Activated B cell treated with CpG ODN at 0.5 μM for 24 hours (primary cell): ENCODE measurements at regions not wholly inside any gene's neighbourhood (a gene's known extent, or its start where the extent isn't known, plus 50 kb on each side); places are given as distances from the start of the nearest gene placed in this dataset.

Experiments
- ATAC-seq: fragments of 200-7000 bp; cut with Tn5 transposase; one replicate; pipeline ENCODE4 v1.10.0; 2021; ENCODE audit warnings: low read depth, mild to moderate bottlenecking, moderate library complexity
- CTCF ChIA-PET: fragments of 350-600 bp; sonication (Branson Sonifier 250); formaldehyde crosslinking; loops from one replicate; lab custom pipeline; 2021; ENCODE audit warnings: antibody characterized with exemption; lab: Charles Lee
- POLR2A ChIA-PET: fragments of 350-600 bp; sonication (Branson Sonifier 250); formaldehyde crosslinking; loops from one replicate; lab custom pipeline; 2021; ENCODE audit warnings: antibody characterized with exemption; lab: Charles Lee
- DNase-seq: peaks from one replicate; pipeline ENCODE4 v3.0.0; 2022
- H3K27ac Mint-ChIP-seq: one replicate; pipeline ENCODE4 v1.8.0; 2020; ENCODE audit warnings: mixed read lengths
- H3K27me3 Mint-ChIP-seq: one replicate; pipeline ENCODE4 v1.8.0; 2021; ENCODE audit warnings: mixed read lengths
- H3K36me3 Mint-ChIP-seq: one replicate; pipeline ENCODE4 v1.8.0; 2021; ENCODE audit warnings: low read depth, mixed read lengths
- H3K4me1 Mint-ChIP-seq: one replicate; pipeline ENCODE4 v1.8.0; 2021; ENCODE audit warnings: mixed read lengths
- H3K4me3 Mint-ChIP-seq: one replicate; pipeline ENCODE4 v1.8.0; 2020; ENCODE audit warnings: mild to moderate bottlenecking, mixed read lengths
- H3K9me3 Mint-ChIP-seq: one replicate; pipeline ENCODE4 v1.8.0; 2020; ENCODE audit warnings: mixed read lengths
- intact Hi-C: fragments of 100-400 bp; cut with micrococcal nuclease; formaldehyde crosslinking; loops from one replicate; pipeline ENCODE4 v1.15.1; 2024
- TF ChIP-seq, protein P1 (sequence below): fragments of 200-600 bp; IDR thresholded peaks from one replicate; pipeline ENCODE4 v1.8.0; 2022; ENCODE audit warnings: antibody characterized with exemption, mild to moderate bottlenecking

DNA sequence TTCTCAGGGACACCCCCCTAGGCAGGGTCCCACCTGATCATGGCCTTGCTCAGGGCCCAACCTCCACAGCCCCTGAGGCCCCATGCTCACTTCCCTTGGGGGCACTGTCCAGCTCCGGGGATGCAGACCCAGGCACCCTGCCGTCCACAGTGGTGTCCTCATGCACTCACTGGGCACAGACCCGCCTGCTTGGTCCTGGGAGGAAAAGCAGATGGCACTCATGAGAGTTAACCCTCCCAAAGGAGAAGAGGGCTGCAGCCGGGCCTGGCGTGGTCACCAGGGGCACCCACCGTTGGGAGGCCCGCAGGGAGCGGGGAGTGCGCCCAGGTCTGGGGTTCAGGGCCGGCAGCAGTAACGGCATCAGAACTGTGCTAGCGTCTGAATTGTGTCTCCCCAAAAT lies 1270.9 kb downstream of the BRD1 start:
- no peaks in the 10 kb centered on the region for H3K4me1 Mint-ChIP-seq
- no peak overlapping the region for H3K27ac Mint-ChIP-seq
- DNase-seq (no peak), ATAC-seq (no peak)
- CTCF ChIA-PET = no interaction called here
- POLR2A ChIA-PET = no interaction called here
- intact Hi-C loops = no loop called here
- no peaks in the 10 kb centered on the region for H3K27me3 Mint-ChIP-seq
- H3K9me3 Mint-ChIP-seq = no peaks in the 10 kb centered on the region
- H3K4me3 Mint-ChIP-seq = no peak overlapping the region
- H3K36me3 Mint-ChIP-seq = no peaks in the 10 kb centered on the region
- TF ChIP-seq, protein P1, sequence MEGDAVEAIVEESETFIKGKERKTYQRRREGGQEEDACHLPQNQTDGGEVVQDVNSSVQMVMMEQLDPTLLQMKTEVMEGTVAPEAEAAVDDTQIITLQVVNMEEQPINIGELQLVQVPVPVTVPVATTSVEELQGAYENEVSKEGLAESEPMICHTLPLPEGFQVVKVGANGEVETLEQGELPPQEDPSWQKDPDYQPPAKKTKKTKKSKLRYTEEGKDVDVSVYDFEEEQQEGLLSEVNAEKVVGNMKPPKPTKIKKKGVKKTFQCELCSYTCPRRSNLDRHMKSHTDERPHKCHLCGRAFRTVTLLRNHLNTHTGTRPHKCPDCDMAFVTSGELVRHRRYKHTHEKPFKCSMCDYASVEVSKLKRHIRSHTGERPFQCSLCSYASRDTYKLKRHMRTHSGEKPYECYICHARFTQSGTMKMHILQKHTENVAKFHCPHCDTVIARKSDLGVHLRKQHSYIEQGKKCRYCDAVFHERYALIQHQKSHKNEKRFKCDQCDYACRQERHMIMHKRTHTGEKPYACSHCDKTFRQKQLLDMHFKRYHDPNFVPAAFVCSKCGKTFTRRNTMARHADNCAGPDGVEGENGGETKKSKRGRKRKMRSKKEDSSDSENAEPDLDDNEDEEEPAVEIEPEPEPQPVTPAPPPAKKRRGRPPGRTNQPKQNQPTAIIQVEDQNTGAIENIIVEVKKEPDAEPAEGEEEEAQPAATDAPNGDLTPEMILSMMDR = no peak

DNA sequence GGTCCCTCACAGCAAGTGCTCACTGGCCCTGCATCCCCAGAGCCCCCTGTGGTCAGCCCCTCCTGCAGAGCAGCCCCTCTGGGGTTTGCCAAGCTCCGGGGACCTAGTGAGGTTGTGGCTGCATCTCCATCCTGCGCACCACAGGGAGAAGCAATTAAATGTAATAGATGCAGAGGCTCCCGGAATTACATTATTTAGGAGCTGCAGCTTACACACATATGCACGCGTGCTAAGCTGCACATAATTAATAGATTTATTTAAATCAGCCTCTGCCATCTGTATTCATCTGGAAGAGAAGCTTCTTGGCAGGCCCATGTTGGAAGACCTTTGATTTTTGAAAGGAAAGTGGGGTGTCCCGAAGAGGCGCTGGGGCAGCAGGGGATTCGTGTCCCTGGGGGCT lies 1271.5 kb downstream of the BRD1 start:
- Mint-ChIP-seq H3K4me1 (no peaks in the 10 kb centered on the region), H3K27ac (no peak overlapping the region), H3K36me3 (no peaks in the 10 kb centered on the region), H3K9me3 (no peaks in the 10 kb centered on the region), H3K4me3 (no peak overlapping the region), H3K27me3 (no peaks in the 10 kb centered on the region)
- POLR2A ChIA-PET = no interaction called here
- DNase-seq (no peak), ATAC-seq (no peak)
- intact Hi-C loops = no loop called here
- CTCF ChIA-PET = no interaction called here
- TF ChIP-seq, protein P1 = no peak

DNA sequence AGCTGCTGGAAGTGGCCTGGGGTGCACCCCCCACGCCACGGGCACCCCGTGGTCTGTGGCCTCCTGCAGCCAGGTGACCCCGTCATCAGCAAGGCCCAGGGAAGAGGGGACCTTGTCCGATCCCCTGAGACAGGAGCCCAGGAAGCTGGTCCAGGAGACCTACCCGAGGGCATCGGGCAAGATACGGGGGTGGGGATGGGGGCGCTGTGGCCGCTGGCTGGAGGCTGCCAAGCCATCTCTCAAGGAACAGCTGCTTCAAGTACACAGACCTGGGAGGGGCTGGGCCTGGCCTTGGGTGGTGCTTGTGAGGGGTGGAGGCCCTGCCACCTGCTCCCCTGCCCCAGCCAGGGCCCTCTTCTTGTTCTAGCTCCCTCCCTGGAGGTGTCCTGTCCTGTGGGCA lies 1272.1 kb downstream of the BRD1 start:
- ATAC-seq (no peak), DNase-seq (no peak)
- Mint-ChIP-seq H3K4me1 (no peaks in the 10 kb centered on the region), H3K4me3 (no peak overlapping the region), H3K27me3 (no peaks in the 10 kb centered on the region), H3K36me3 (no peaks in the 10 kb centered on the region), H3K27ac (no peak overlapping the region), H3K9me3 (no peaks in the 10 kb centered on the region)
- ChIA-PET POLR2A (no interaction called here), CTCF (no interaction called here)
- TF ChIP-seq, protein P1 = no peak
- intact Hi-C loops = no loop called here

DNA sequence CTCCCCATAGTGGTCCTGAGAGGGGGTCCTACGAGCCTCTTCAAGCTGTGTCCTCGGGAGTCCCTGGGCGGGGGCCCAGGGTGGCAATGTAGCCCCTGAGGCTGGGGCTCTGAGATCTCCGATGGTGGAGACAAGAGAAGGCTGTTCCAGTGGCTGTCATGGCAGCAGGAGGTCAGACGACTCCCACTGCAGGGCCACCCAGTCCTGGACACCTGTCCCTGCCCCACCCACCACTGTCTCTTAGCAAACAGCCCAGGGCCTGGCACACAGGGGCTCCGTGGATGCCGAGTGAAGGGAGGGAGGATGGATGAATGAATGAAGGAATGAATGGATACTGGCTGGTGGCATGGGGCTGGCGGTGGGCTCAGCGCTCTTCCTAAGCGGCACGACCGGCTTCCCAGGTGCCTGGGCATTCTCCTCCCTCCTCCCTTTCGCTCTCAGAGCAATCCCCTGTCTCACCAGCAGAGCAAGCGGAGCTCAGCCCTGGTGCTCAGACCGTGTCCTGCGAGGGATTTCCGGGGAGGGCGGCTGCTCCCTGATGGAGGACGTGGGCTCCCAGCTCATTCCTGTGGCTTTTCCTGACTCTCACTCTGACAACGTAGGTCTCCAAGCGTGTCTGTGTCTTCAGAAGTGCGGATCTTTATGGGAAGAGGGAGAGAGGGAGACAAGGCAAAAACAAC lies 1272.6 kb downstream of the BRD1 start:
- Mint-ChIP-seq H3K4me1 (no peaks in the 10 kb centered on the region), H3K36me3 (no peaks in the 10 kb centered on the region), H3K27me3 (no peaks in the 10 kb centered on the region), H3K27ac (no peak overlapping the region), H3K9me3 (no peaks in the 10 kb centered on the region), H3K4me3 (no peak overlapping the region)
- POLR2A ChIA-PET = no interaction called here
- intact Hi-C loops = no loop called here
- TF ChIP-seq, protein P1 = no peak
- ATAC-seq (no peak), DNase-seq (no peak)
- CTCF ChIA-PET = no interaction called here

DNA sequence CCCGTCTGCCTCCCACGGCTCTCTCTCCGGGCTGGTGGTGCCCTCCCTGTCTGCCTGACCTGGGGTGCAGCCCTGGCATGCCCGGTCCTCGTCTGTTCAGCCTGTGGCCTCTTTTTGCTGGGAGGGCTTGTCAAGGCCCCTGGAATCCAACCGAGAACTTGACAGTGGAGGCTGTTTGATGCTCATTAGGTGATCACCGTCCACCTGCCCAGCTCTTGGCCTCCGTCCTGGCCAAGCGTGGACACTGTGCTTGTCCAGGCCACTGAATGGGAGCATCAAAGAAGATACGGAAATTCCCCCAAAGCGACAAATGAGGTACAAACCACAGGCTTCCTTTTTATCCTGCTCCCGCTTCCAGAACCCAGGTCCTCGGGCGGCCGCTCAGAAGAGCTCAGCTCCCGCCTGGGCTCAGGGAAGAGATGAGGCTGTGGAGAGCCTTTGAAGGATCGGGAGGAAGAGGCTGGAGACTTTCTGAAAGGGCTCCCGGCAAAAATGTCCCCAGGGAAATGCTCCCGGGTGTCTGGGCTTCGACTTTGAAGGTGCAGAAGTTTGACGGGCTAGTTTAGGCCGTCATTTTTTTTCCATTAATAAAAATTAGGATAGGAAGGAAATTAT lies 1273.9 kb downstream of the BRD1 start:
- CTCF ChIA-PET = no interaction called here
- intact Hi-C loops = no loop called here
- H3K36me3 Mint-ChIP-seq = no peaks in the 10 kb centered on the region

More for the DNA sequence above, 1273.9 kb downstream of the BRD1 start:
- Mint-ChIP-seq H3K27me3 (no peaks in the 10 kb centered on the region), H3K27ac (no peak overlapping the region), H3K4me1 (no peaks in the 10 kb centered on the region), H3K9me3 (no peaks in the 10 kb centered on the region), H3K4me3 (no peak overlapping the region)
- no peak for ATAC-seq
- POLR2A ChIA-PET = no interaction called here
- DNase-seq = no peak
- TF ChIP-seq, protein P1 = no peak
